ENCODE measurements at regions not wholly inside any gene's neighbourhood (a gene's known extent, or its start where the extent isn't known, plus 50 kb on each side); places are given as distances from the start of the nearest gene placed in this dataset.
"Not testable (repeated sequence)": the region's sequence is repeated elsewhere in the genome, so short reads cannot be mapped to it uniquely, and the experiment has no call there.

DNA sequence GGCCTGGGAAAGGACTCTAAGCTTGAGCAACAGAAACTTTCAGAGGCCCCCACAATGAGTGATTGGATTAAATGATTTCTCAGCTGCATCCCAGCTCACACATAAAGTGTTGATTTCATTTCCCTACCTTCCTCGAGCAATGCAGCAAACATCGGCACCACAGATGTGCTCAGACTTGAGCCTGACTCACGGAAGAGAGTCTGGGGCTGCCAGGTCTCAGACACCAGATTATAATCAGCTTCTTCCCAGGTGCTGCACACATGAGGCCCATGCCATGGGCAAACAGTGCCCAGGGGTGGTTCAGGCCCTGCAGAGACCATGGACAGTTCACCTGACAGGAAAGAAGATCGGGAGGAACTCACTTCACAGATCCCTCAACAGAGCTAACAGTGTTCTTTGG, 226.6 kb upstream of the TENM4 start:
- DNase-seq = no peak

DNA sequence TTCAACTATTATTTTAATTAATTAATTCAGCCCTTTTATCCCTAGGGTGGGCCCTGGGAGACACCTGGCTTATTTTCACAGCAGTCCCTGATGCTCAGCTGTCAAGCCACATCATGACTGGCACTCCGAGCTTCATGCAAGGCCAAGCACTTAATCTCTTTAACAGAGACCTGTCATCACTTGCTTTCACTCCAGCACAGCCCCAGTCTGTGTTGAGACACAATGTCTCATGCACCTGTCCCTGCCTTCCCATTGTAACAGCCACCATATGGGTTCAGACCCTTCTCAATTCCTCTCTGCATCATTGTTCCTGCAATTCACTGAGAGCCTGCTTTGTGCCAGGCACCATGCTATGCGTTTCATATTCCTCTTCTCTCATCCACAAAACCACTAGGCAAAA, 222.2 kb upstream of the TENM4 start:
- no peak for DNase-seq

DNA sequence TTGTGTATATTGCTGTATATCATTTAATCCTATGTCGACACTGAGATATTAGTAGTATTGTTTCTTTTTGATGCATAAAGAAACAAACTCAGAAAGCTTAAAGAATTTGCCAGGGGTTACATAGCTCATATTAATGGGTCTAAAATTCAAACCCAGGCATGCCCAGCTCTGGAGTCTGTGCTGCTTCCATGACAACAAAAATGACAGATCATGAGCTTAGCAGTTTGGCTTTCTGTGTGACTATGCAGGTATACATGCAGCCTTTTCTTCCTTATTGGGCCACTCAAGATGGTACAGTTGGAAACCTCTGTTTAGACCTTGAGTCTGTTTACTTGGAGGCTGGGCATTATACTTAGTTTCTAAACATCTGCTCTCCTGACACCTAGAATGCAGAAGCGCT, 220.5 kb upstream of the TENM4 start:
- no peak for DNase-seq

DNA sequence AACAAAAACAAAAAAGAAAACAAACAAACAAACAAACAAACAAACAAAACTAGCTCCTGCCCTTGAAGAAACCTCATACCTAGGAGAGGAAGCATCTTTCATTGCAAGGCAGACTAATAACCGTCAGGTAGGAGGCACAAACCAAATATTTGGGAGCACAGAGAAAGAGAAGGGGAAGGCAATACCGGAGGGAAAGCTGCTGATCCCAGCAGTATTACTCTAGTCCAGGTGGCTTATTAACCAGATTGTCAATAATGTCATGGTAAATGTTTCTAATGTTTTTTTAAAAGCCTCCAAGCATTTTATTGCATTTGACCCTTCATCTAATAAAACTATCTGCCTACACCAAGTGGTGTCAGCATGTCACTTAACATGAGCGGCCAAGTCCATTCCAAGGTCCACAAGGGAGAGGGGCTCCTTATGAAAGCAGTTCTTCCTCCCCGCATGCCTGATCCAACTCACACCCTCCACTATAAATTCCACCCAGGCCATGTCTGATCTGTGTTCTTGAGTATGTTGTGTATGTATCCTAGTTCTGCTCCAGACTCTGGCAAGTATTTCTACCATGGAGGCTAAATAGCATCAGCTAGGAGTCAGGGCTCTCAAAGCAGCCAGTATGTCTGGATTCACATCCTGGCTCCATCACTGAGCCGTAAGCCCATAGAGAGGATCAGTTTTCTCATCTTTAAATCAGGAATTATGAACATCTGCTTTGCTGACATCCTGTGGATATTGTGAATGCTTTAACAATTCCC, 208.1 kb upstream of the TENM4 start:
- peak; percentile 51 for DNase-seq

DNA sequence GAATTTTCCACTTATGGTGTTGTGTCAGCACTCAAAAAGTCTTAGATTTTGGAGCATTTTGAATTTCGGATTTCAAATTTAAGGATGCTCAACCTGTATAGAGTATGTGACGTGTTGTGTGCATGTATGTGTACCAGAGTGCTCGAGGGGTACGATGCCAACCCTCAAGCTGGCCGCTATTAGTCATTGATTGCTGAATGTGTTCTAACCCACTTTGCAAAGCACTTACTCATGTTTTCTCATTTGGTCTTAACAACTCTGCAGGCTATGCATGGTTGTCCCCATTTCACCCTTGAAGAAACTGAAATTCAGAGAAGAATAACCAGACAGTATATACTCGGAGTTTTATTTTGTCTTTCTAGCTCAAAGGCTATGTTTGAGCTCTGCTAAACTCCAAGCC, 196.4 kb upstream of the TENM4 start:
- DNase-seq = no peak

DNA sequence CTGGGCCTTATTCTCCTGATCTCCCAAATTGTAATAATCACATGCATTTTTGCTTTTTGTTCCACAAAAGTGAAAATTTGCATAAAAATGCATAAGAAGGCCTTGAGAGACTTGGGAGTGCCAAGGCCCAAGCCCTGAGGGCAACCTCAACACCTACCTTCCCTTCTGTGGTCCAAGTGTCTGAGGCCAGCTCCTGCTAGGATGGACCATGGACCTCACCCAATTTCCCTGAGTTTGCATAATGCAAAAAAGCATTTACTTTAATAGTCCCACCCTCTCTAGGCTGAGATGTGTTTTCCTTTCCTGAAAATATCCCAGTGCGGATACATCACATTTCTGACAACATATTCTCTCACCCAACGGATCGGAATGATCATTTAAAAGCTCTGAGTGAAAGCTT, 194.1 kb upstream of the TENM4 start:
- DNase-seq = no peak

DNA sequence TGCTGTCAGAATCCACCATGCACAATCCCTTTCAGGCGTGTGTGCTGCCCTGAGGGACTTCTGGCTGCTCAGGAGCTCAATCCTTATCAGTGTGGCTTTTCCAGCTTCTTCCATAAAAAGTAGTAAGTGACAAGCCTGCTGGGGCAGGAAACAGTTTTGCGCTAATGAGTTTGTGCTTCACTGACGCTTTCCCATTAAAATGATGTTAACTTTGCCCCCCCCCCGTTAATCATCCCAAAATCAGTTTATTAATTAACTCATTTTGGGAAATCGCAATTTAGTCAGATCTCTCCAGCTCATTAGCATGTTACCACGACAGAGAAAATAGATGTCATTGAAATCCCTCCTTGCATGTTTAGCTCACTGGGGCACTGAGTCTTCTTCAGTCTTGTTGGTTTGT, 186.5 kb upstream of the TENM4 start:
- no peak for DNase-seq

DNA sequence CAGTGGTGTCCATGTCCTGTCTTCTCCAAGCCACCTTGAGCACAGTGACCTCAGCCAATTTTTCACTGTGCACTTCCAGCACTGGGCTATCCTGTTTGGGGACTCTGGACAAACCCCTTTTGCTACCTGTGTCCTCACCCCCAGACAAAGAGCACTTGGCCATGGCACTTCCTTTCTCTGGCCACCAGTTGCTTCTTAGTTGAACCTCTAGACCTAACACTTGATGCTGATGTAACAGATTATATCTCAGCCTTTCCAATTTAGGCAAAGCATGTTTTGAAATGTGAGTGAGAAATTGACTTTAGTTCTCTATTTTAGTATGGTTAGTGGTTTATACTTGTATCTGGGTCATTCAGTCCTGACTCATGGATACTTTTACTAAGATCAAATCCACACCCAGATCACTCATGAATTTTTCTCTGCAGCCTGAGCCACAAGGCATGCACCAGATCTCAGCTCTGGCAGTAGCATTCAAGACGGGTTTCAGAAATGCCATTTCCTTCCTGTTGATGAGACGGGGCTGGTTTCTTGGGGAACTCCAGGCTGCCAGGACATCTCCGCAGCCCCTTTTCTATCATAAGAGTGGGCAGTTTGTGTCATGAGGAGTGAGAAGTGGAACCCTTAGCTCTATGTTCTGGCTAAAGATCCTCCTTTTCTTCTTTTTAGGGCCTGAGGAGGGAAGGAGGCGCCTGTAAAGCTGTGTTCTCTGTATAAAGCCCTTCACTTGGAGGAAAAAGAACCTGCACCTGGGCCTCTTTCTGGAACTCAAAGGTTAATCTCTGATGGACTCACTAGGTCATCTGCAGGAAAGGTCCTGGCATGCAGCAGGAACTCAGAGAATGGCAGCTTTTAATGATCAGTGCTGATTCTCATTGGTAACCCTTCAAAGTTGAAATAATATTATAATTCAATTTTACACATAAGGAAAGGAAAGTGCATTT, 185.6 kb upstream of the TENM4 start:
- no peak for DNase-seq

DNA sequence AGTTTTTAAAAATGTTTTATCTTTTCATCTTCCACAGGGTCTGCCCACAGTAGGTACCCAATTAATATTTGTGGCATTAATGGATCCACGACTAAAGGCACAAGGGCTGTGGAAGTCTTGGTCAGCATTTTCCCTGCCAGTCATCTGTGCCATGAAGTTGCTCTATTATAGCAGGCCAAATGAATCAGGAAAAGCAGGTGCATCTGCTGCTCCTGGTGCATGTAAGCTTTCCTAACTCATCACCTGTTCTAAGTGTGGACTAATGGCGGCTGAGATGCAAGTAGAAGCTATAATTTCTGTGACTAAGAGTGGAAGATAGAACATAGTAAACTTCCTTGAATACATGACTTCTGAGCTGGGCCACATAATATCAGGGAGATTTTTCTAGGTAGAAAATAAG, 182.5 kb upstream of the TENM4 start:
- no peak for DNase-seq

DNA sequence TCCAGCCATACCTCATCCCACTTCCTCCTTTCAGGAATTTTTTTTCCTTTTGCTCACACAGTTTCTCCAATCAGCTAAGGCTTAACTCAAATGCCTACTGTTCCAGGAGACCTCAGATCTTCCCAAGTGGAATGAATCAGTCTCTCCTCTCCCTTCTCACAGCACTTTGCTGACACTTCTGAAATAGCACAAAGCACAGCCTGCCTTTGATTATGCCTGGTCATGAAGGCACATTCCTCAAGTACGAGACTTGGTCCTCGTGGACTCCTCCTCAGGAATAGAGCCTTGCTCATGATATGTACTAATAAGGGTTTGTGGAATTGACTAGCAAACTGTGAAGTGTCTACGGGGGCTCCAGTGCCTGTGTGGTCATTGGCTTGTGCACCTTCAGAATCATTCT, 176.7 kb upstream of the TENM4 start:
- DNase-seq = no peak

DNA sequence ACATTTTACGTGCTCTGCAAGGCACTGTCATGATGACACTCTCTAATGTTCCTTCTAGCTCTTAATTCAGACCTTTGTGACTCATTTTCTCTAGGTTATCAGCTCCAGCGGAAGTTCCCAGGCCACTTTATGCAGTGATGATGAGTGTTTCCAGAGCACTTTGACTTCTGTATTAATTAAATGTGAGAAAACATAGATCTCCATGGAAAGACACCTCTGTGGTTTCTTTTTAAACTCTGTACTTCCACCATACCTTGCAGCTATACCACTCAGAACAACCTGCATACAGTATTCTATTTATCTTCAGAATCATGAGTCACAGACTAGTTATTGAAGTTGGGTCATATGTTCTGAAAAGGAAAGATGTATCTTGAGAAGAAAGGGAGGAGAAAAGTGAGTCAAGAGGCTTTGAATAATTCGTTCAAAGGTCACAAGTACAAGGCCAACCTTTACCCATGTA, 175.6 kb upstream of the TENM4 start:
- no peak for DNase-seq

DNA sequence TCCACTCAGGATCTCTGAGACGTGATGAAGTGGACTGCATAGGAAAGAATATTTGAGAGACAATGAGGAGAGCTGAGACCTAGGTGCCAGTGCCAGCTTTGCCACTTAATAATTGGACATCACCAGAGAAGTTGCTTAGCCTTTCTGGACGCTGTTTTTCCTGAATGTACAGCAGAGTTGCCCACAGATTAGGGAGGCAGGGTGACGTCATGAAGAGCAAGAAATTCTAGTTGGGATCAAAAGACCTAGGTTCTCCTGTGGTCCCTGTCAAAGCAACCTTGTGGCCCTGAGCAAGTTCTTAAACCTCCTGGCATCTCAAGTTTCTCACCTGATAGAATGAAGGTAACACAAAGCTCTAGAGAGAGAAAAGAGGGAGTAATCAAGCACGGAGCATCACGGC, 174.6 kb upstream of the TENM4 start:
- no peak for DNase-seq

DNA sequence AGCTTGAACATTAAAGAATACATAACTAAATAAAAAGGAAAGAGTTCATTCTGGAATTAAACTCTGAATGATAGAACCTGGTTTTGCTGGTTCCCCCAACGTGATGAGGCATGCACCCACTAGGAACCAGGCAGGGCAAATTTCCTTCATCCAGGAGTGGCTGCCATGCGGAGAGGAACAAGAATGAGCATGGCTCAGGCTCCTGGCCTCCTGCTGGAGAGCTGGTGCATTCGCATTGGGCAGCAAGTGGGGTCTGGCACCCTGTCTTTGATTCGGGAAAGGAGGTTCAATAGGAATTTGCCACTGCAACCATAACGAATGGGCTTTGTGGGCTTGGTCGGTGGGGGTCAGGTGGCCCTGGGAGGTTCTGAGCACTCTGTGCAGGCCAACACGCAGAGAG, 169.8 kb upstream of the TENM4 start:
- no peak for DNase-seq

DNA sequence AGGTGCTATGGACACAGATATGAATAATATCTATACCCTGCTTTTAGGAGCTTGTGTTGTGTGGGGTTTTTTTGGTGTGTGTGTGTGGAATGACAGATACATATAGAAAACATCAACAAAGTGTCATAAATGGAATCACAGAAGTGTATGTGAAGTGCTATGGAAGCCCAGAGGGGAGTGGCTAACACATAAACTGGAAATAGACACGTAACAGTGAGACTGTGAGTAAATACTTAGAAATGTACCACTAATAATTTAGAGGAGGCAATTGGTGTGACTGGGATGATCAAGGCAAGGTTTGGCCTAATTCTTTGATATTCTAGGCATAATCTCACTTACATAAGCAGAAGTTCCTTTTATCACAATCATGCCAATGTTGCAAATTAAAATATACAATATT, 169.3 kb upstream of the TENM4 start:
- no peak for DNase-seq

DNA sequence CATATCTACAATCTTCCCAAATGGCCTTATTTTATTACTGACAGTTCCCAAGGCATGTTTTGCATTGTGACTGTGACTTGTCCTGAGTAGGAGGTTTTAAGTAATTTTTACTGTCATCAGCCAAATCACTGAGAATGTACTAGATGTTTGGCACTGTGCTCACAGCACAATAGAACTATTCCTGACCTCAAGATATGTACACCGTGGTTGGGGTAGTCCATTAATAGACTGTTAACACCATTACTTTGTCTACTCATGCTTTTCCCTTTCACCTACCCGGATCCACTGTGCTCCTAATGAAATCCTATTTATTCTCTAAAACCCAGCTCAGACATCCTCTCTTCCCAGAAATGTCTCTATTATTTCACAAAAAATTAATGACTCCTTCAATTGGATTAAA, 168.7 kb upstream of the TENM4 start:
- no peak for DNase-seq

DNA sequence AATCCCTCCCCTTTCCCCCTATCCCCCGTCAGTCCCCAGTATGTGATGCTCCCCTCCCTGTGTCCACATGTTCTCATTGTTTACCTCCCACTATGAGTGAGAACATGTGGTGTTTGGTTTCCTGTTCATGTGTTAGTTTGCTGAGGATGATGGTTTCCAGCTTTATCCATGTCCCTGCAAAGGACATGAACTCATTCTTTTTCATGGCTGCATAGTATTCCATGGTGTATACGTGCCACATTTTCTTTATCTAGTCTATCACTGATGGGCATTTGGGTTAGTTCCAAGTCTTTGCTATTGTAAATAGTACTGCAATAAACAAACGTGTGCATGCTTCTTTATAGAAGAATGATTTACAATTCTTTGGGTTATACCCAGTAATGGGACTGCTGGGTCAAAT, 165.6 kb upstream of the TENM4 start:
- not testable (repeated sequence) for DNase-seq

DNA sequence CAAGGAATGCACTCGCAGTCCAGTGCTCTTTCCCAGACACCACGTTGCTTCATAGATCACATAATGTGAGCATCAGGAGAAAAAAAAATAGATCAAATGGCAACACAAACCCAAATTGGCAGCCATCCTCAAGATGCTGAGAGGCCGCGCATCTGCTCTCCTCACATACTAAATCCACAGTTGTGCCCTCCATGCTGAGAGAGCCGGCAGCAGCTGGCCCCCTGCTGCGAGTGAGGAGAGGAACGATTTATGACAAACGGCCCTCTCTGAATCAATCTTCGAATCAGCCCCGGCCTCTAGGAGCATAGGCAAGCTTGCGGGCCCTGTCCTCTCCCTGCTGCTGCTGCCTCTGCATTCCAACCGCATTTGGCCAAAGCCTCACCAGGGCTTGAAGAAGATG, 159.9 kb upstream of the TENM4 start:
- no peak for DNase-seq

DNA sequence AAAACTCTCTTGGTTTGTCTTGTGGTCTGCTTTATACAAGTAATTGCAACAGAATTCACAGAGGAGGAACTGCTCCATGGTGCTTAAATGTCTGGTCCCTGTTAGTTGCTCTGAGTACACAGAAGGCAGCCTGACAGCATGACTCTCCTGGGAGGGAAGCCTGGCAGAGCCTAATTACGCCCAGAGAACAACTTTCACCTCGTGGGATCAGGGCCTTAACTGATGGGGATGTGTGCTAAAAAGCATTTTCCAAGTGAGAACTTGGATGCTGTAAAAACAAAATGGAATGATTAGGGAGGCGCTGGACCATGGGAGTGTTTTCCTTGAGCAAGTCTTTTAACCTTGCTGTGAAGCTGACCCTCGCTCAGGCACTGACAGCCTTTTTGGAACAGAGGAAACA, 154.0 kb upstream of the TENM4 start:
- DNase-seq = no peak

DNA sequence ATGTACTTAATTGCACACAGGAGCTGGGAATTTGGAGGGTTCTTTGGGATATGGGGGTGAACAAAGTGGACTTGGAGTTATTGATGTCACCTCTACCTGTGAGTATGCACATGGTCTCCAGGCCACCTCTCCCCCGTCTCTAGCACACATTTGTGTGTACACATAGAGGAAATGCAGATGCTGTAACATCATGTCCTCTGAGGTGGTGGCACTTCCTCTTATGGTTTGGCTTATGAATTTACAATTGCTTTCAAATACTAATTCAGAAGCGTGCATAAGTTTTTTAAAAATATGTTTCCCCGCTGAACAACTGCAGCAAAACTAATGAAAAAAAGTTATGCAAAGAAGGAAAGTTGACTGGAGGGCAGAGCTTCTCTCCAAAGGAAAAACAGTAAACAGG, 152.0 kb upstream of the TENM4 start:
- DNase-seq = no peak

DNA sequence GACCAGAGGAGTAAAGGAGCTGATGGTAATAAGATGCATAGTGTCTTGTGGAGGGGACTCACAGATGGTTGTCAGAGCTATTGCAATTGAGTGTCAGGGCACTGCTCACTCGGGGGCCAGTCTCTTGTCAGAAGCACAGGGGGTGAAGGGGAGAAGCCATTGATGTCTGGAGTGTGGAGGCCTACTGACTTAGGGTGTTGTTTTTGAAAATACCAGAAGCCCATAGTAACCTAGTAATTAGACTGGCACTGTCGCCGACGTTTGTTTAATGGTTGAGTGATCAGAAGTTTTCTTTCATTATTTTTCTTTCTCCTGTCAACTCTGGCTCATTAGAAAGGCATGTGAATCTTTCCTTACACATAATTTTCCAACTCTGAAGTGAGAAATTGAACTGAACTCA, 151.6 kb upstream of the TENM4 start:
- DNase-seq = no peak

DNA sequence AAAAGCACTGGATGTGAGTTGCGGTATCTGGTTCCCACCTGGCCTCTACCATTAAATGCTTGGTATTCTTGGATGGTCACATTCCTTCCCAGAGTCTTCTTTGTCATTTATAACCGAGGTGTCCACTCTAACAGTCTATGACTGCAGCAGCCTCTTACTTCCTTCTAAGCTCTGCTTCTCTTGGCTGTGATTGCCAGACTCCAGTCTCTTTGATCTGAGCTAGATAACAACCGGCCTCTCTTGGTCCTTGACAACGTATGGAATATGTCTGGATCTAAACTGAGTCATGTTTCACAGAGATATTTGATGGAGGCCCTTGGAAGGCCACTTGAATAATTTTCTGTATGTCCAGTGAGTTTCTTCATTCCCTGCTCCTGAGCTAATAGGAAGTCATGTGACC, 141.6 kb upstream of the TENM4 start:
- no peak for DNase-seq

DNA sequence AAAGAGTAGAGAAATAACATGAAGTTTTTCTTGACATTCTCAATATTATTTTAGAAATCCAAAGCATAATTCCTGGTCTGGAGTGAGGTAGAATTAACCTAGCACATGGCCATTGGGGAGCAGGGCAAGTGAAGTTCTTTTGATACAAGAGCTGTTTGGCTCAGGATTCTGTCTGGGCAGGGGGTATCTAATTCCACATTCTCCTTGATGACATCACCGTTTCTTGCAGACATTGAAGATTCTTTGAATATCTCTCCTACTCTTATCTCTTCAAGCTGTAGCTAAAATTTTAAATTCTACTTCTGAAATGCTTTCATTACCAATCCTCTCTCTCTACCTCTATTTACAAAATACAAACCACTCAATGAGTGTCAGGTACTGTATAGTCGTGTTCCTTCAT, 138.2 kb upstream of the TENM4 start:
- no peak for DNase-seq

DNA sequence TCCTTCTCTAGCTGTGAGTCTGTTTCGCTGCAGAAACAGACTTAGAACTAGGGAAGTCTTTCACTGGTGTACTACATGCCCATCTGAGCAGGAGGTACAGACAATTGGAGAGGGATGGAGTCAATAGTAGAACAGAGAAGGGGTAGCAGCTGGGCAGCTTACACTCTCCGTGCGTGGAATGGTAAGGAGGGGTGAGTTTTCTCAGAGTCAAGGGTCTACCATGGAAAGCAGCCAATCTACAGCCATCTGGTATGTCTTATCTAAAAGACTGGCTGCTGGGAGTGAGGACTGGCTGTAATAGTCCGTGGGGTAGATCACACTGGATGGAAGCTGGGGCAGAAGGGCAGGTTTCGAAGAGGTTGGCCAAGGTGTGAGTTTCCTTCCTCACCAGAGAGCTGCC, 137.3 kb upstream of the TENM4 start:
- no peak for DNase-seq

DNA sequence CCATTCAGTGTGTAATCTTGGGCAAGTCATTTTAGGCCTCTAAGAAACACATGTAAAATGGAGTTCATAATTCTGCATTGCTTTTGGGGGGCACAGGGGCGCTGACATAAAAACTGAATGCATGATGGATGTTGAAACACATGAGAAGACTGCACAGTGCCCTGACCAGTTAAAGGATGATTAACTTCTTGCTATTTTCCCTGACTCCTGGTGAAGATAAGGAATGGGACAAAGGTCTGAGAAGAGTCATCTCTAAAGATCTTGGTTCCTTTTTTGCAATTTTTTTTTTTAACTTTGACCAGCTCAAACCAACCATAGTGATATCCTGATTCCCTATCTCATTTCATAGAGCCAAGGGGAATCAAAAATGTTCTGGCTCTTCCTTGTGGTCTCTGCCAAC, 134.9 kb upstream of the TENM4 start:
- no peak for DNase-seq
